ENCODE measurements at regions not wholly inside any gene's neighbourhood (a gene's known extent, or its start where the extent isn't known, plus 50 kb on each side); places are given as distances from the start of the nearest gene placed in this dataset.

GRCh38 chr5:176740702-176741496 lies 69.5 kb upstream of the UNC5A start:
- no peak for TF ChIP-seq CTCF (IDR thresholded peaks at IDR 0.05; ENCODE audit: low read length, missing control alignments)
- H3K4me3 ChIP-seq (replicated peaks; ENCODE audit: low read depth, low read length) = no peak overlapping the region
- no peak for DNase-seq (ENCODE audit: low read depth)

GRCh38 chr5:176741561-176742211 lies 68.7 kb upstream of the UNC5A start:
- DNase-seq (ENCODE audit: low read depth) = no peak
- no peak overlapping the region for H3K4me3 ChIP-seq (replicated peaks; ENCODE audit: low read depth, low read length)
- no peak for TF ChIP-seq CTCF (IDR thresholded peaks at IDR 0.05; ENCODE audit: low read length, missing control alignments)

GRCh38 chr5:176742246-176743105 lies 67.9 kb upstream of the UNC5A start:
- TF ChIP-seq CTCF (IDR thresholded peaks at IDR 0.05; ENCODE audit: low read length, missing control alignments) = no peak
- no peak overlapping the region for H3K4me3 ChIP-seq (replicated peaks; ENCODE audit: low read depth, low read length)
- no peak for DNase-seq (ENCODE audit: low read depth)

GRCh38 chr5:176743136-176743861 lies 67.1 kb upstream of the UNC5A start:
- TF ChIP-seq CTCF (IDR thresholded peaks at IDR 0.05; ENCODE audit: low read length, missing control alignments) = no peak
- H3K4me3 ChIP-seq (replicated peaks; ENCODE audit: low read depth, low read length) = no peak overlapping the region
- no peak for DNase-seq (ENCODE audit: low read depth)

- no peak for DNase-seq (ENCODE audit: low read depth)
- no peak for TF ChIP-seq CTCF (IDR thresholded peaks at IDR 0.05; ENCODE audit: low read length, missing control alignments)
- no peak overlapping the region for H3K4me3 ChIP-seq (replicated peaks; ENCODE audit: low read depth, low read length)
Measured at GRCh38 chr5:176743868-176744583, 66.3 kb upstream of the UNC5A start.

- peak; percentile 27 for TF ChIP-seq CTCF (IDR thresholded peaks at IDR 0.05; ENCODE audit: low read length, missing control alignments)
- H3K4me3 ChIP-seq (replicated peaks; ENCODE audit: low read depth, low read length) = no peak overlapping the region
- peak; percentile 3 for DNase-seq (ENCODE audit: low read depth)
Measured at GRCh38 chr5:176744584-176744965, 65.8 kb upstream of the UNC5A start.
